ENCODE measurements at regions not wholly inside any gene's neighbourhood (a gene's known extent, or its start where the extent isn't known, plus 50 kb on each side); places are given as distances from the start of the nearest gene placed in this dataset.
A peak's percentile ranks its signal among the peaks of the same experiment; 100 is the strongest.

DNA sequence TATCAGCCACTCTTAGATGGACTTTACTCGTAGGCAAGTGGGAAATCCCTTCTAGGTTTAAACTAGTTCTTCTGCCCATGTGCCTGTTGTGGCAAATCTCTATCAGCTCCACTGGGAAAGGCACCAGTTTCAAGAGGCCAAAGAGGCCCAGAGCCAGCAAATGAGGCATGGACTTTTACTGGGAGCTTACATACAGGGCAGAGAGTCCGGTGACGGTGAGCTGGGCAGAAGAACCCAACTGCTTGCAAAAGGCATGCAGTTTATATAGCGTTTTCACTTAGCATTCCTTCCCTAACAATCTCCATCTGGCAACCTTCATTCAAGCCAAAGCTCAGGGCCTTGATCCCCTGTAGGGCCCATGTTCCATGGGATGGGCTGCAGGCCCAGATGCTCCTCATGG, 93.0 kb upstream of the C3orf80 start:
- H3K18ac ChIP-seq (ENCODE audit: low read depth, low read length) = no peak overlapping the region
- in situ Hi-C loops (cut with MboI; ENCODE audit: low sequenced_read_pairs) = no loop called here
- no peak overlapping the region for H3K4me3 ChIP-seq (ENCODE audit: insufficient read depth, low read depth, low read length)
- H3K4ac ChIP-seq (ENCODE audit: low read depth, low read length) = no peak overlapping the region
- H2BK120ac ChIP-seq (ENCODE audit: low read depth, low read length) = no peak overlapping the region
- peak overlapping the region; percentile 53; the same call in 1 of the 2 replicates for H2AK5ac ChIP-seq (ENCODE audit: low read depth, low read length)
- ATAC-seq (ENCODE audit: low read depth) = no peak
- no CpG with 5 or more reads among the region's 4 CpGs for WGBS, 2 experiments (ENCODE audit: extremely low coverage in 2 of 2, insufficient read length in 1 of 2)
- no peaks in the 10 kb centered on the region for H3K36me3 ChIP-seq (ENCODE audit: control insufficient read depth, insufficient read depth, low read length)
- no peaks in the 10 kb centered on the region for H3K9me3 ChIP-seq (ENCODE audit: control insufficient read depth, insufficient read depth, low read length)
- no peak overlapping the region for H2BK5ac ChIP-seq (ENCODE audit: low read depth, low read length, poor library complexity, severe bottlenecking)
- no peaks in the 10 kb centered on the region for H4K20me1 ChIP-seq (ENCODE audit: insufficient read depth, low read length)
- dilution Hi-C loops (cut with HindIII; ENCODE audit: low sequenced_read_pairs, unreplicated experiment) = no loop called here
- peaks cover 8% of the 10 kb centered on the region for H3K4me1 ChIP-seq (ENCODE audit: control insufficient read depth, insufficient read depth, low read length)
- TF ChIP-seq CEBPB (IDR thresholded peaks at IDR 0.05; ENCODE audit: low read depth, low read length) (no peak), MXI1 (IDR thresholded peaks at IDR 0.05; ENCODE audit: borderline replicate concordance, low read depth, low read length) (no peak), RAD21 (IDR thresholded peaks at IDR 0.05; ENCODE audit: low read length) (no peak), RCOR1 (IDR thresholded peaks at IDR 0.05; ENCODE audit: insufficient replicate concordance, low read length) (no peak), SMC3 (IDR thresholded peaks at IDR 0.05; ENCODE audit: low read depth, low read length) (no peak), NFE2L2 (IDR thresholded peaks at IDR 0.05; ENCODE audit: low read depth, low read length) (no peak), CHD1 (IDR thresholded peaks at IDR 0.05; ENCODE audit: low read depth, low read length) (no peak), BHLHE40 (IDR thresholded peaks at IDR 0.05; ENCODE audit: low read depth, low read length) (no peak), RFX5 (IDR thresholded peaks at IDR 0.05; ENCODE audit: low read depth, low read length) (no peak), MAFK (IDR thresholded peaks at IDR 0.05; ENCODE audit: low read depth, low read length) (no peak)
- TF ChIP-seq, protein P1, sequence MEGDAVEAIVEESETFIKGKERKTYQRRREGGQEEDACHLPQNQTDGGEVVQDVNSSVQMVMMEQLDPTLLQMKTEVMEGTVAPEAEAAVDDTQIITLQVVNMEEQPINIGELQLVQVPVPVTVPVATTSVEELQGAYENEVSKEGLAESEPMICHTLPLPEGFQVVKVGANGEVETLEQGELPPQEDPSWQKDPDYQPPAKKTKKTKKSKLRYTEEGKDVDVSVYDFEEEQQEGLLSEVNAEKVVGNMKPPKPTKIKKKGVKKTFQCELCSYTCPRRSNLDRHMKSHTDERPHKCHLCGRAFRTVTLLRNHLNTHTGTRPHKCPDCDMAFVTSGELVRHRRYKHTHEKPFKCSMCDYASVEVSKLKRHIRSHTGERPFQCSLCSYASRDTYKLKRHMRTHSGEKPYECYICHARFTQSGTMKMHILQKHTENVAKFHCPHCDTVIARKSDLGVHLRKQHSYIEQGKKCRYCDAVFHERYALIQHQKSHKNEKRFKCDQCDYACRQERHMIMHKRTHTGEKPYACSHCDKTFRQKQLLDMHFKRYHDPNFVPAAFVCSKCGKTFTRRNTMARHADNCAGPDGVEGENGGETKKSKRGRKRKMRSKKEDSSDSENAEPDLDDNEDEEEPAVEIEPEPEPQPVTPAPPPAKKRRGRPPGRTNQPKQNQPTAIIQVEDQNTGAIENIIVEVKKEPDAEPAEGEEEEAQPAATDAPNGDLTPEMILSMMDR (conservative IDR thresholded peaks at IDR 0.05; ENCODE audit: low read depth, low read length) = no peak
- TF ChIP-seq, protein P2, sequence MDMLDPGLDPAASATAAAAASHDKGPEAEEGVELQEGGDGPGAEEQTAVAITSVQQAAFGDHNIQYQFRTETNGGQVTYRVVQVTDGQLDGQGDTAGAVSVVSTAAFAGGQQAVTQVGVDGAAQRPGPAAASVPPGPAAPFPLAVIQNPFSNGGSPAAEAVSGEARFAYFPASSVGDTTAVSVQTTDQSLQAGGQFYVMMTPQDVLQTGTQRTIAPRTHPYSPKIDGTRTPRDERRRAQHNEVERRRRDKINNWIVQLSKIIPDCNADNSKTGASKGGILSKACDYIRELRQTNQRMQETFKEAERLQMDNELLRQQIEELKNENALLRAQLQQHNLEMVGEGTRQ (IDR thresholded peaks at IDR 0.05; ENCODE audit: low read depth, low read length) = no peak
- TF ChIP-seq, protein P3, sequence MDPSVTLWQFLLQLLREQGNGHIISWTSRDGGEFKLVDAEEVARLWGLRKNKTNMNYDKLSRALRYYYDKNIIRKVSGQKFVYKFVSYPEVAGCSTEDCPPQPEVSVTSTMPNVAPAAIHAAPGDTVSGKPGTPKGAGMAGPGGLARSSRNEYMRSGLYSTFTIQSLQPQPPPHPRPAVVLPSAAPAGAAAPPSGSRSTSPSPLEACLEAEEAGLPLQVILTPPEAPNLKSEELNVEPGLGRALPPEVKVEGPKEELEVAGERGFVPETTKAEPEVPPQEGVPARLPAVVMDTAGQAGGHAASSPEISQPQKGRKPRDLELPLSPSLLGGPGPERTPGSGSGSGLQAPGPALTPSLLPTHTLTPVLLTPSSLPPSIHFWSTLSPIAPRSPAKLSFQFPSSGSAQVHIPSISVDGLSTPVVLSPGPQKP (IDR thresholded peaks at IDR 0.05; ENCODE audit: borderline replicate concordance, low read depth, low read length) = no peak
- no peak overlapping the region for H2AFZ ChIP-seq (replicated peaks; ENCODE audit: low read length, poor library complexity)
- H3K79me1 ChIP-seq (ENCODE audit: low read depth in 1 of 2, low read length in 2 of 2) = no peaks in the 10 kb centered on the region
- H3K9ac ChIP-seq (ENCODE audit: low read depth, low read length) = no peak overlapping the region
- H3K14ac ChIP-seq (replicated peaks; ENCODE audit: low read depth, low read length) = no peak overlapping the region
- no peak overlapping the region for H4K91ac ChIP-seq (ENCODE audit: insufficient read depth, low read depth, low read length)
- no peak overlapping the region for H4K5ac ChIP-seq (ENCODE audit: low read depth, low read length)
- H2BK15ac ChIP-seq (ENCODE audit: low read depth, low read length) = 0 out of 3 replicates have a peak overlapping the region, but pooled peaks have one; percentile 10
- H3K9me1 ChIP-seq (ENCODE audit: insufficient read depth, low read length) = peaks cover 13% of the 10 kb centered on the region
- DNase-seq = no peak
- H3K4me2 ChIP-seq (ENCODE audit: low read depth, low read length) = no peak overlapping the region
- ChIA-PET POLR2A (ENCODE audit: unreplicated experiment) (no interaction called here), CTCF (no interaction called here)
- no peaks in the 10 kb centered on the region for H3K27me3 ChIP-seq (ENCODE audit: control insufficient read depth, insufficient read depth, low read length)
- H3K27ac ChIP-seq (ENCODE audit: insufficient read depth, low read length) = no peak overlapping the region
- no peak overlapping the region for H3K23ac ChIP-seq (ENCODE audit: low read depth, low read length)
- H2AK9ac ChIP-seq (replicated peaks; ENCODE audit: low read depth, low read length, poor library complexity) = no peak overlapping the region
- 0 out of 2 replicates have a peak overlapping the region, but pooled peaks have one; percentile 20 for H2BK20ac ChIP-seq (ENCODE audit: low read depth, low read length)
- intact Hi-C loops (cut with micrococcal nuclease) = no loop called here
- H4K8ac ChIP-seq (ENCODE audit: low read depth in 2 of 2, low read length in 2 of 2) = no peak overlapping the region
- no TSS peak for BruUV-seq (replicated peaks)
- H3K56ac ChIP-seq (ENCODE audit: extremely low read depth, insufficient read depth, low read length) = no peak overlapping the region

All from IMR-90 (cell line).